Activated CD4-positive, alpha-beta T cell treated with anti-CD3 and anti-CD28 coated beads, Interleukin-2, amount 10 ng/mL, durations not matched to agents 7 days and 5 days (primary cell): ENCODE measurements at regions not wholly inside any gene's neighbourhood (a gene's known extent, or its start where the extent isn't known, plus 50 kb on each side); places are given as distances from the start of the nearest gene placed in this dataset.
"Not testable (repeated sequence)": the region's sequence is repeated elsewhere in the genome, so short reads cannot be mapped to it uniquely, and the experiment has no call there.

Experiments used
- CTCF ChIA-PET: fragments of 350-600 bp; sonication (Branson Sonifier 250); formaldehyde crosslinking; loops from one replicate; lab custom pipeline; 2021; ENCODE audit warnings: antibody characterized with exemption; lab: Charles Lee
- POLR2A ChIA-PET: fragments of 350-600 bp; sonication (Branson Sonifier 250); formaldehyde crosslinking; loops from one replicate; lab custom pipeline; 2021; ENCODE audit warnings: antibody characterized with exemption; lab: Charles Lee
- DNase-seq: peaks from one replicate; pipeline ENCODE4 v3.0.0-alpha.2; 2020
- H3K27ac Mint-ChIP-seq: one replicate; pipeline ENCODE4 v1.8.0; 2021; ENCODE audit warnings: mild to moderate bottlenecking, moderate library complexity, mixed read lengths
- H3K27me3 Mint-ChIP-seq: one replicate; pipeline ENCODE4 v1.8.0; 2021; ENCODE audit warnings: mixed read lengths
- H3K36me3 Mint-ChIP-seq: one replicate; pipeline ENCODE4 v1.8.0; 2021; ENCODE audit warnings: low read depth, mixed read lengths
- H3K4me1 Mint-ChIP-seq: one replicate; pipeline ENCODE4 v1.8.0; 2021; ENCODE audit warnings: mixed read lengths
- H3K4me3 Mint-ChIP-seq: one replicate; pipeline ENCODE4 v1.8.0; 2021; ENCODE audit warnings: mild to moderate bottlenecking, moderate library complexity, mixed read lengths
- H3K9me3 Mint-ChIP-seq: one replicate; pipeline ENCODE4 v1.8.0; 2021; ENCODE audit warnings: mixed read lengths

DNA sequence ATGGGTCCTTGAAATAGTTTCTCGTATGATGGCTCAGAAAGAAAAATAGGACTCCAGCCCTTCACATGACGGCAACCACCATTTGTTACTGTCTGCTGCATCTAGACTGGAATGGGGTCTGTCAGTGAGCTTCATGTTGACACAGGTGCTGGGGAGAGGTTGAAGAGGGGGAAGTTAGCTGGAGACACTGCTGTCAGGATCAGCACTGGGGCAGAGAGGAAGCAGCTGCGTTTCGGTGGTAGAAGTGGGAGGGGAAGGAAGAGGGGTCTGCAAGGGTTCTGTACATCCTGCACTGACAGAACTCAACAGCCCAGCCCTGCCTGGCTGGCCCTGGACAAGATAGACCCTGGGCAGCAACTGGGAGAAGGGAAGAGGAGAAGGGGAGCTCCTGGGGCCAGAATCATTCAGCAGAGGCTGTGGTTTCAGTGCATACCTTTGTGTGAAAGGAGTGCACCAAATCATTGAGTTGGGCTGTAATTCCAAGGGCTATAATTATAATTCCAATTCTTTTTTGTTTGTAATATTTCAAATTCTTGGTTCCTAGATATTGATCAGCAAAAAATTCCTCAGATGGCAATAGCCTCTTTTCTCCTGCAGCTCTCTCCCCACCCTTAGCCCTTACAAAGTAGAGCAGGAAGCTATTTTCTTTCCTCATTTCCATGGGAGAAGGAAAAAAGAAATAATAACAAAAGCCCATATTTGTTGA, 119.4 kb upstream of the C1GALT1C1 start:
- Mint-ChIP-seq H3K27ac (peak overlapping the region; percentile 26), H3K4me1 (peaks cover 28% of the 10 kb centered on the region), H3K36me3 (peaks cover 2% of the 10 kb centered on the region), H3K4me3 (no peak overlapping the region), H3K27me3 (no peaks in the 10 kb centered on the region), H3K9me3 (peaks cover 7% of the 10 kb centered on the region)
- no peak for DNase-seq
- POLR2A ChIA-PET, result no interaction called here
- CTCF ChIA-PET, result interaction anchor here (1.0 to 1.1 kb wide), 2 partner anchors 11 to 19 kb away, joined by 4 to 5 read pairs; no protein-coding TSS in a partner anchor

DNA sequence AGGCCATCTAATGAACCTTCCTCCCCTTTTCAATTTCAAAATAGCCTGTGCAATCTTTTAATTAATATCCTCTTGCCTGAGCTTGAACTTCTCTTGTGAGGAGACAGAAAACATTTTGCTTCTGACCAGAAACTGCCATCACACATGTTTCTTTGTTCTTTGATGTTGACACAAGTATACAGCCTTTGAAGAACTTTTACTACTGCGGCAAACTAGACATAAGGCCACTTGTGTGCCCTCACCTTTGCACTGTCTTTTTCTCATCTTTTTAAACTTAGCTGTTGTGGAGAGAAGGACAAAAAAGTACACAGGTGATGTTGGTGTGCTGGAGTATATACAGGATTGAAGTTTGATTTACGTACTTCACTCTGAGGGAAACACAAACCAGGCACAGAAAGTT, 116.3 kb upstream of the C1GALT1C1 start:
- Mint-ChIP-seq H3K4me3 (no peak overlapping the region), H3K9me3 (peaks cover 7% of the 10 kb centered on the region), H3K4me1 (peaks cover 6% of the 10 kb centered on the region), H3K27ac (no peak overlapping the region), H3K36me3 (peaks cover 2% of the 10 kb centered on the region), H3K27me3 (no peaks in the 10 kb centered on the region)
- DNase-seq, result no peak
- ChIA-PET POLR2A (no interaction called here), CTCF (no interaction called here)

DNA sequence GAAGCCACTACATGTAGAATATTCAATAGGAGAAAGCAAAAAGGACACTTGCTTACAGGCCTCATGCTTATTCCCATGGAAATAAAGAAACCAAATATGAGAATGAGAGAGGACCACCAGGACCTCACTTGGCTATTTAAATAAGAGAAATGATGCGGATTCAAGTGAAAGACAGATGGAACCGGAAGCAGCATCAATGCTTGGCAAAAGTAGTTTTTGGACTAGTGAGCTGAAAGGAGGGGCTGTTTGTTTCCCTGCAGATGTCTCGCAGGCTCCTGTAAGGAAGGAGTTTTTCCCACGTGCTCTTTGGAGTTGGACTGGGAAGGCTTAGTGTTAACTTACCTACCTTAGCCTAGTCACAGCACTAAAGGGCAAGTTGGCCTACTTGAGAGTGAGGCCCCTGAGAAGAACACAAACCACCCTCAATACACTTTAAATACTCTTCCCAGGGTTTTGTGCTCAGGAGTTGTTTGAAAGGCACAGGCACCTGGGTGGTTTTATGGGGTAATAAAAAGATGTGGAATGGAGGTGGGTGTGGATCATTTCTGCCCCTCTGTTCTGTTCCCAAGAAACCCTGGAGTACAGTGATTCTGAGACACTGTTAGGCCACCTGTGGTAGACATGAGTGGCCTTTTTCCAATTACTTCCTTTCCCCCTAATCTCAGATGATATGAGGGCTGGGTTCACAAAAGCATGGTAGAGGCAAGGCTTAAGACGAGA, 113.3 kb upstream of the C1GALT1C1 start:
- Mint-ChIP-seq H3K27me3 (no peaks in the 10 kb centered on the region), H3K4me3 (no peak overlapping the region), H3K9me3 (peaks cover 7% of the 10 kb centered on the region), H3K27ac (no peak overlapping the region), H3K4me1 (peaks cover 3% of the 10 kb centered on the region), H3K36me3 (peaks cover 2% of the 10 kb centered on the region)
- CTCF ChIA-PET, result no interaction called here
- no peak for DNase-seq
- POLR2A ChIA-PET, result no interaction called here

DNA sequence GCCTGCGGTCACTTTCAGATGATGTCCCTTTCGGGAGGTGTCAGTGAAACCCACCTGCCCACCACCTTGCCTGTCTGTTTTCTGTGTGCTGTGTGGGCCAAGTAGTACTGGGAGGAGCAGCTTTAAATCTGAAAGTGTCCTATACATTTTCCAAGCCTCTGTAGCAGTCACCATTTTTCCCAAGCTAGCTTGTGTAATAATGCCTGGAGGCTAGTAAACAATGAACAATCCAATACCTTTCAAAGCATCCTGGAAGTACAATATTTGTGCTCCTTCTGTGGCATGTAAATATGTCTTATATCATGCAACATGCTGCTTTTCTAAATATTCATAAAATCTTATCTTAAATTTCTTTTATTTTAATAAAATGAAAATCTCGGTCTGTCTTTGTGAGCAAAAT, 111.6 kb upstream of the C1GALT1C1 start:
- ChIA-PET CTCF (no interaction called here), POLR2A (no interaction called here)
- Mint-ChIP-seq H3K27ac (no peak overlapping the region), H3K9me3 (peaks cover 7% of the 10 kb centered on the region), H3K4me3 (no peak overlapping the region), H3K36me3 (peaks cover 2% of the 10 kb centered on the region), H3K27me3 (no peaks in the 10 kb centered on the region), H3K4me1 (peaks cover 6% of the 10 kb centered on the region)
- no peak for DNase-seq

DNA sequence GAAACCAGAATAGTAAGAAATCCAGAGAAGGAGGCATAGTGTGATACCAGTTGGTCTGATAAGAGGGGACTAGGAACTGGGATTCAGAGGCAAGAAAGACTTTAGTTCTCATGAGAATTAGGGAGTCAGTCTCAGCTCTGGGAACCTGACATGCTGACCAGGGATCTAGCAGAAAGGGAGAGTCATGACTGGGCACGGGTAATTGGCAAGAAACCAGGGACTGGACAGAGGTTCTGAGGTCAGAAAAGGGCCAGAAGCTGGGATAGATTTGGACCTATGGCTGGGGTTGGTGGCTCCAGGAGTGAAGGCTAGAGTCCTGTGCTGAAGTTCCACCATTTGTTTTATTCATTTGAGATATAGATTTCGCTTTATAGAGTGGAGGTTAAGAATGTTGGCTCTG, 110.2 kb upstream of the C1GALT1C1 start:
- no peak overlapping the region for H3K27ac Mint-ChIP-seq
- ChIA-PET CTCF (interaction anchor here (0.9 to 1.2 kb wide), 2 partner anchors 29 to 112 kb away, joined by 3 read pairs; no protein-coding TSS in a partner anchor), POLR2A (no interaction called here)
- H3K36me3 Mint-ChIP-seq, result peaks cover 2% of the 10 kb centered on the region
- H3K27me3 Mint-ChIP-seq, result no peaks in the 10 kb centered on the region
- peaks cover 6% of the 10 kb centered on the region for H3K4me1 Mint-ChIP-seq
- H3K9me3 Mint-ChIP-seq, result peaks cover 2% of the 10 kb centered on the region
- no peak for DNase-seq
- no peak overlapping the region for H3K4me3 Mint-ChIP-seq

DNA sequence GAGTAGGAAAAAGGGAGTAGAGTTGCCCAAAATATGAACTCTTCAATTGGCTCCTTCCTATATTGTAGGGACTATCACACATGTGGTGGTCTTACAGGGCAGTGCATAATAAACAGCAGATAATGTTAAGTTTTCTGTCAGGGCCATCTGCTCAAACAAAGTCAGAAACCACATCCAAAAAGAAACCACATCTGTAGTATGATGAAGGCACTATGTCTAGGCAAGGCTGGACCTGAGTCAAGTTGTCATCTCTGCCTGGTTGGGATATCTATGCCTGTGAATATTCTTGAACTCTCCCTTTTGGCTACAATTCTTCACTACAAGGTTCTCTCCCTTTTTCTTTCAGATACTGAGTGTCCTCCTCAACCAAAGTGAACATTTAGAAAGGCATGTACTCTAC, 109.4 kb upstream of the C1GALT1C1 start:
- peaks cover 6% of the 10 kb centered on the region for H3K4me1 Mint-ChIP-seq
- ChIA-PET POLR2A (no interaction called here), CTCF (interaction anchor here (0.9 to 2.1 kb wide), 3 partner anchors 10 to 112 kb away, joined by 3 to 5 read pairs (median 3); no protein-coding TSS in a partner anchor)
- H3K36me3 Mint-ChIP-seq, result no peaks in the 10 kb centered on the region
- H3K9me3 Mint-ChIP-seq, result peaks cover under 1% of the 10 kb centered on the region
- no peaks in the 10 kb centered on the region for H3K27me3 Mint-ChIP-seq
- H3K4me3 Mint-ChIP-seq, result no peak overlapping the region
- DNase-seq, result no peak
- H3K27ac Mint-ChIP-seq, result no peak overlapping the region

DNA sequence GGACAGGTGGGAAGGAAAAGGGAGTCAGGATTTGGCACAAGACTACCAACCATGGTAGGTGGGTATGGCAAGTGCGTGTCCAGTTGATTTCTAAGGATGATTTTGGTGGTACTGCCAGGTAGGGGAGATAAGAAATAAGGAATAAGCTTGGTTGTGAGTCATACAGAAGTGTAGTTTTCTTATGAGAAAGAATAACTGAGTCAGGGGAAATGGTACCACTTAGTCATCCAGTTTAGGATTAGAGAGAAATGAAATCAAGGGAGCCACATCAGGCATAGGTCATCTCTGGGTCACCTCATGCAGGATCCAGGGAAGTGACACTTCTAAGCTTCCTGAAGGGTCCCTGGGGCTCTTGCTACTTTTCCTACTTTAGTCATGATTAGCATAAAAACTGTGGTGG, 107.1 kb upstream of the C1GALT1C1 start:
- Mint-ChIP-seq H3K9me3 (peaks cover 5% of the 10 kb centered on the region), H3K27ac (no peak overlapping the region), H3K27me3 (no peaks in the 10 kb centered on the region), H3K4me1 (peaks cover 6% of the 10 kb centered on the region), H3K36me3 (no peaks in the 10 kb centered on the region), H3K4me3 (no peak overlapping the region)
- POLR2A ChIA-PET, result no interaction called here
- no peak for DNase-seq
- CTCF ChIA-PET, result interaction anchor here (0.6 kb wide), 1 partner anchor 26 kb away, joined by 4 read pairs; no protein-coding TSS in a partner anchor

DNA sequence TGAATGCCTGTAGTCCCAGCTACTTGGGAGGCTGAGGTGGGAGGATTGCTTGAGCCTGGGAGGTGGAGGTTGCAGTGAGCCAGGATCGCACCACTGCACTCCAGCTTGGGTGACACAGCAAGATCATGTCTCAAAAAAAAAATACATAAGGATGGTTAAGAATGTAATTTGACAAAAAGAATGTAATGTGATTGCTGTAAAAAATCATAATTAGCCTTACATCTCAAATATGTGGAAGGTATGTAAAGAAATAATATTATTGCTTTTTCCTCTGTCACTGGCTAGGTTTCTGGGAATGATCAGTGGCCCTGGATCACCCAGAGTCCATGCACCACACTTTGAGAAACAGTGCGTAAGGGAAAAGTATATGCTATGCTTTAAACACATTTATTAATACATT, 106.1 kb upstream of the C1GALT1C1 start:
- H3K4me3 Mint-ChIP-seq, result no peak overlapping the region
- DNase-seq, result no peak
- no peaks in the 10 kb centered on the region for H3K27me3 Mint-ChIP-seq
- POLR2A ChIA-PET, result no interaction called here
- CTCF ChIA-PET, result interaction anchor here (0.9 kb wide), 1 partner anchor 71 kb away, joined by 3 read pairs; no protein-coding TSS in a partner anchor
- no peaks in the 10 kb centered on the region for H3K36me3 Mint-ChIP-seq
- peaks cover 6% of the 10 kb centered on the region for H3K4me1 Mint-ChIP-seq
- H3K9me3 Mint-ChIP-seq, result peaks cover 5% of the 10 kb centered on the region
- H3K27ac Mint-ChIP-seq, result no peak overlapping the region

DNA sequence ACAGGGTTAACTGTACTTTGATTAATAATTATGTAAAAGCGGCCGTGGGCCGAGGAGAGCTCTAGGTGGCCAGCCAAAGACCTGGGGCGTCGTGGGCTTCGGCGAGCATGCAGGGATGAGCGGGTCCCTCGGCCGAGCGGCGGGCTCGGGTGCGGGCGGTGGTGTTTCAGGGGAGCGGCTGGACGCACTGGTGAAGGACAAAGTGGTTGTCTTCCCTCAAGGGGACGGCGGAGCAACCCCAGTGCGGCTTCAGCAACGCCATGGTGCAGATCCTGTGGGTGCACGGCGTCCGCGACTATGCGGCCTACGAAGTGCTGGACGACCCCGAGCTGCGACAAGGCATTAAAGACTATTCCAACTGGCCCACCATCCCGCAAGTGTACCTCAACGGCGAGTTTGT, 103.0 kb upstream of the C1GALT1C1 start:
- ChIA-PET POLR2A (no interaction called here), CTCF (interaction anchor here (1.2 kb wide), 1 partner anchor 10 kb away, joined by 3 read pairs; no protein-coding TSS in a partner anchor)
- H3K9me3 Mint-ChIP-seq, result peaks cover 5% of the 10 kb centered on the region
- H3K36me3 Mint-ChIP-seq, result no peaks in the 10 kb centered on the region
- no peak overlapping the region for H3K4me3 Mint-ChIP-seq
- DNase-seq, result no peak
- H3K27ac Mint-ChIP-seq, result no peak overlapping the region
- no peaks in the 10 kb centered on the region for H3K27me3 Mint-ChIP-seq
- H3K4me1 Mint-ChIP-seq, result peaks cover 3% of the 10 kb centered on the region

DNA sequence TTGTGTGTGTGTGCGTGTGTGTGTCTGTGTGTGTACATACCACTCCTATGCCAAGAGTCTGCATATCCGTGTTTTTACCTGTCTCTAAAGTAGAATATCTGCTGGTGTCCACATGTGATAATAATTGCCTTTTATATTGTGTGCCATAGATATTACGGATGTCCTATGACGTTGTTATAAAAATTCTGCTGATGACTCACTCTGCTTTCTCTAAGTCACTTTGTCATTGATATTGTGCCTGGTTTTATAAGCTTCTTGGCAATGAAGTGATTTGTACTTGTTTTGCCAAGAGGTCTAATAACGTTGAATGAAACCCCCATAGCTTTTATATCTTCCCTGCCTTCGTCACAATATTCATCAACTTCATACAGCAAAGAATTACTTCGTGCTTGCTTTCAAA, 102.6 kb upstream of the C1GALT1C1 start:
- peaks cover 3% of the 10 kb centered on the region for H3K4me1 Mint-ChIP-seq
- peaks cover 5% of the 10 kb centered on the region for H3K9me3 Mint-ChIP-seq
- DNase-seq, result no peak
- no peaks in the 10 kb centered on the region for H3K27me3 Mint-ChIP-seq
- ChIA-PET POLR2A (no interaction called here), CTCF (no interaction called here)
- no peak overlapping the region for H3K4me3 Mint-ChIP-seq
- H3K36me3 Mint-ChIP-seq, result no peaks in the 10 kb centered on the region
- H3K27ac Mint-ChIP-seq, result no peak overlapping the region

DNA sequence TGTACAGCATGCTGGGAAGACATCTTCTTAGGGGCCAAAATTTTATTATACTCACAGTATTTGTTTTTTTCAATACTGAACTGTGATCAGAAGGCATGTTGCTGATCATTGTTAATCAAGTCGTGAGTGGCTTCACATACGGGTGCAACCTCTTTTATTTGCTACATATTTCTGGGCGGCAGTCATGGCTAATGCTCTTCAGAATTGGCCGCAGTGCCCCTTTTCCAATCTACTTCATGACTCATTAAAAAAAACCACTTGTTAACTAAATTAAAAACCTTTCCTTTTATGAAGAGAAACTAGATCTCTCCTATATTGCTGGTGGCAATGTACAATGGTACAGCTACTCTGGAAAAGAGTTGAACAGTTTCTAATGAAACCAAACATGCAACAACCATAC, 101.5 kb upstream of the C1GALT1C1 start:
- H3K27ac Mint-ChIP-seq, result no peak overlapping the region
- DNase-seq, result no peak
- H3K4me3 Mint-ChIP-seq, result no peak overlapping the region
- no peaks in the 10 kb centered on the region for H3K27me3 Mint-ChIP-seq
- ChIA-PET POLR2A (no interaction called here), CTCF (no interaction called here)
- H3K36me3 Mint-ChIP-seq, result no peaks in the 10 kb centered on the region
- H3K9me3 Mint-ChIP-seq, result peaks cover 5% of the 10 kb centered on the region
- H3K4me1 Mint-ChIP-seq, result no peaks in the 10 kb centered on the region

DNA sequence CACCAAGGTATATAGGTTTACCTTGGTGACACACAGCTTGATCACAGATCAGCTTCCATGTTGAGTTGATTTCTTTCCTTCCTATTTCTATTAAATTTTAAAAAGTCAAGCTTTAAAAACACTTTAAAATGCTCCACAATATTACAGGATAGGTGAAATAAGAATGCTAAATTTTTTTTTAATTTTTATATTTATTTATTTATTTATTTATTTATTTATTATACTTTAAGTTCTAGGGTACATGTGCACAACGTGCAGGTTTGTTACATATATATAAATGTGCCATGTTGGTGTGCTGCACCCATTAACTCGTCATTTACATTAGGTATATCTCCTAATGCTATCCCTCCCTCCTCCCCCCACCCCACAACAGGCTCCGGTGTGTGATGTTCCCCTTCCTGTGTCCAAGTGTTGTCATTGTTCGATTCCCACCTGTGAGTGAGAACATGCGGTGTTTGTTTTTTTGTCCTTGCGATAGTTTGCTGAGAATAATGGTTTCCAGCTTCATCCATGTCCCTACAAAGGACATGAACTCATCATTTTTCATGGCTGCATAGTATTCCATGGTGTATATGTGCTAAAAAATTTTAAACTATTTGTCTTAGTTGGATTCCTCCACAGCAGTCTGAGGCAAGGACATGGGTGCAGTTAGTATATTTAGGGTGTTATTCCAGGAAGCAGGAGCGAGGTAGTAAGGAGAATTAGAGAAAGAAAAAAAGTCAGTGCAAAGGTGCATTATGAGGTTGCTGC, 99.8 kb upstream of the C1GALT1C1 start:
- H3K27ac Mint-ChIP-seq, H3K4me1 Mint-ChIP-seq, H3K4me3 Mint-ChIP-seq, H3K9me3 Mint-ChIP-seq, H3K36me3 Mint-ChIP-seq, CTCF ChIA-PET, POLR2A ChIA-PET, H3K27me3 Mint-ChIP-seq, DNase-seq: not testable (repeated sequence)

DNA sequence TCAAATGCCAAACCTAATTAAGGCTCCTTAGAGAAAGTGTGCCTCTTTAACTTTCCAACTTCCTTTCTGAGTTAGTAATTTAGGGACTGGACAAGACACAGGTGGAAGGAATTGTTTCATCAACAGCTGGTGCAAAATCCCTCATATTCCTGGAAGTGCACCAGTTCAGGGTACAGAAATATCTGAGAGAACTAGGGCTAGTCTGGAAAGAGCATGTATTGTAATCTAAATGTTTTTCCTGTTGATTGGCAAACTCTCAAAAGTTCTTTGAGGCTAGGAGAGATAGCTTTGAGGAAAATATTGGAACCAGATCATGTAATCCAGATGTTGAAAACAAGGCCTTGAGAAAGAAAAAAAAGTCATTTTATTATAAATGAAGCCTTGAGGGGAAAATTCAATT, 98.1 kb upstream of the C1GALT1C1 start:
- Mint-ChIP-seq H3K9me3 (peaks cover 5% of the 10 kb centered on the region), H3K4me3 (no peak overlapping the region), H3K4me1 (no peaks in the 10 kb centered on the region), H3K27me3 (no peaks in the 10 kb centered on the region), H3K27ac (no peak overlapping the region), H3K36me3 (no peaks in the 10 kb centered on the region)
- no peak for DNase-seq
- ChIA-PET POLR2A (no interaction called here), CTCF (no interaction called here)
